Upper lobe of right lung (tissue), 1 donor: ENCODE measurements at regions not wholly inside any gene's neighbourhood (a gene's known extent, or its start where the extent isn't known, plus 50 kb on each side); places are given as distances from the start of the nearest gene placed in this dataset.

Experiments used
- ATAC-seq: fragments of 200-7000 bp; cut with Tn5 transposase; one replicate; pipeline ENCODE4 v1.9.1; 2020; ENCODE audit warnings: mild to moderate bottlenecking, moderate library complexity
- DNase-seq: peaks from one replicate; pipeline ENCODE4 v3.0.0-alpha.2; 2020
- H3K27ac ChIP-seq: fragments of 200-600 bp; one replicate; pipeline ENCODE4 v1.8.0; 2022
- H3K27me3 ChIP-seq: fragments of 200-600 bp; one replicate; pipeline ENCODE4 v1.8.0; 2022; ENCODE audit warnings: mild to moderate bottlenecking
- H3K36me3 ChIP-seq: fragments of 200-600 bp; one replicate; pipeline ENCODE4 v1.8.0; 2022
- H3K4me1 ChIP-seq: fragments of 200-600 bp; one replicate; pipeline ENCODE4 v1.8.0; 2022
- H3K4me3 ChIP-seq: fragments of 200-600 bp; one replicate; pipeline ENCODE4 v1.8.0; 2022; ENCODE audit warnings: mild to moderate bottlenecking
- H3K9me3 ChIP-seq: fragments of 200-600 bp; one replicate; pipeline ENCODE4 v1.8.0; 2022
- CTCF ChIP-seq: fragments of 200-600 bp; IDR thresholded peaks from one replicate; pipeline ENCODE4 v1.8.0; 2022; ENCODE audit warnings: antibody characterized with exemption
- intact Hi-C: fragments of 100-400 bp; cut with DNase I; formaldehyde crosslinking; loops from one replicate; pipeline ENCODE4 v1.11.0; 2022
- donor health status: DM: no; HTN: yes; CAD: no; lungs with severe emphysema.

GRCh38 chr13:18992791-18993190 lies 188.8 kb downstream of the TUBA3C start:
- no peak for ATAC-seq
- no peak for DNase-seq
- no peaks in the 10 kb centered on the region for H3K4me1 ChIP-seq

GRCh38 chr13:18991060-18991459 lies 190.6 kb downstream of the TUBA3C start:
- ATAC-seq: no peak

More at GRCh38 chr13:18992791-18993190, 188.8 kb downstream of the TUBA3C start:
- intact Hi-C loops: no loop called here
- H3K27me3 ChIP-seq: no peaks in the 10 kb centered on the region
- H3K36me3 ChIP-seq: no peaks in the 10 kb centered on the region
- H3K27ac ChIP-seq: no peak overlapping the region
- no peak overlapping the region for H3K4me3 ChIP-seq
- TF ChIP-seq CTCF: no peak
- H3K9me3 ChIP-seq: no peaks in the 10 kb centered on the region

GRCh38 chr13:18978447-18978846 lies 203.2 kb downstream of the TUBA3C start:
- DNase-seq: no peak
- H3K27ac ChIP-seq: no peak overlapping the region
- peak; percentile 25 for ATAC-seq
- intact Hi-C loops: no loop called here
- H3K4me3 ChIP-seq: no peak overlapping the region
- H3K27me3 ChIP-seq: no peaks in the 10 kb centered on the region
- H3K36me3 ChIP-seq: no peaks in the 10 kb centered on the region
- H3K4me1 ChIP-seq: no peaks in the 10 kb centered on the region
- H3K9me3 ChIP-seq: no peaks in the 10 kb centered on the region
- TF ChIP-seq CTCF: no peak

More at GRCh38 chr13:18991060-18991459, 190.6 kb downstream of the TUBA3C start:
- no peaks in the 10 kb centered on the region for H3K36me3 ChIP-seq
- intact Hi-C loops: no loop called here
- DNase-seq: no peak
- no peak overlapping the region for H3K4me3 ChIP-seq
- H3K9me3 ChIP-seq: no peaks in the 10 kb centered on the region
- H3K4me1 ChIP-seq: no peaks in the 10 kb centered on the region
- no peak for TF ChIP-seq CTCF
- no peaks in the 10 kb centered on the region for H3K27me3 ChIP-seq
- no peak overlapping the region for H3K27ac ChIP-seq

- DNase-seq (no peak), ATAC-seq (no peak)
- no peaks in the 10 kb centered on the region for H3K4me1 ChIP-seq
- TF ChIP-seq CTCF: no peak
- no peak overlapping the region for H3K4me3 ChIP-seq
- no peaks in the 10 kb centered on the region for H3K27me3 ChIP-seq
- H3K36me3 ChIP-seq: no peaks in the 10 kb centered on the region
- intact Hi-C loops: no loop called here
- H3K27ac ChIP-seq: no peak overlapping the region
- H3K9me3 ChIP-seq: no peaks in the 10 kb centered on the region
These were observed 203.8 kb downstream of the TUBA3C start for GRCh38 chr13:18977857-18978256.

GRCh38 chr13:18971576-18972219 lies 209.9 kb downstream of the TUBA3C start:
- H3K27me3 ChIP-seq: no peaks in the 10 kb centered on the region
- H3K36me3 ChIP-seq: no peaks in the 10 kb centered on the region
- ATAC-seq (no peak), DNase-seq (no peak)
- TF ChIP-seq CTCF: no peak
- no peaks in the 10 kb centered on the region for H3K4me1 ChIP-seq
- no peak overlapping the region for H3K27ac ChIP-seq
- no peaks in the 10 kb centered on the region for H3K9me3 ChIP-seq
- no peak overlapping the region for H3K4me3 ChIP-seq
- intact Hi-C loops: no loop called here
